SK-N-SH treated with all-trans-retinoic acid at 6 μM for 48 hours (cell line): ENCODE measurements at regions not wholly inside any gene's neighbourhood (a gene's known extent, or its start where the extent isn't known, plus 50 kb on each side); places are given as distances from the start of the nearest gene placed in this dataset.

Source experiments
- ATAC-seq: fragments of 200-7000 bp; cut with Tn5 transposase; 3 replicates; pipeline ENCODE4 v1.9.1; 2020; ENCODE audit warnings: mild to moderate bottlenecking, moderate library complexity
- ARNTL ChIP-seq: fragments of 450-650 bp; formaldehyde crosslinking; IDR thresholded peaks from 2 replicates; pipeline ENCODE4 v1.5.0; 2020; ENCODE audit warnings: low read depth, mild to moderate bottlenecking, moderate library complexity, borderline replicate concordance
- BACH2 ChIP-seq: fragments of 250-450 bp; sonication (Bioruptor Pico); IDR thresholded peaks from 2 replicates; pipeline ENCODE4 v1.9.0; 2021; ENCODE audit warnings: mild to moderate bottlenecking, borderline replicate concordance
- CSDC2 ChIP-seq: fragments of 250-450 bp; sonication (Bioruptor Pico); IDR thresholded peaks from 2 replicates; pipeline ENCODE4 v1.5.0; 2020; ENCODE audit warnings: mild to moderate bottlenecking, moderate library complexity
- ESRRG ChIP-seq: fragments of 250-450 bp; sonication (Bioruptor Pico); IDR thresholded peaks from 2 replicates; pipeline ENCODE4 v1.6.1; 2021; ENCODE audit warnings: mild to moderate bottlenecking
- GLIS3 ChIP-seq: fragments of 250-450 bp; sonication (Bioruptor Pico); IDR thresholded peaks from 2 replicates; pipeline ENCODE4 v1.5.0; 2020; ENCODE audit warnings: mild to moderate bottlenecking, moderate library complexity
- ISL1 ChIP-seq: fragments of 250-450 bp; sonication (Bioruptor Pico); IDR thresholded peaks from 2 replicates; pipeline ENCODE4 v2.1.2; 2022; ENCODE audit warnings: mild to moderate bottlenecking, moderate library complexity
- OSR1 ChIP-seq: fragments of 250-450 bp; sonication (Bioruptor Pico); IDR thresholded peaks from 2 replicates; pipeline ENCODE4 v1.8.0; 2022; ENCODE audit warnings: moderate library complexity, mild to moderate bottlenecking, inconsistent platforms
- PPARA ChIP-seq: fragments of 250-450 bp; sonication (Bioruptor Pico); IDR thresholded peaks from 2 replicates; pipeline ENCODE4 v1.5.0; 2020; ENCODE audit warnings: mild to moderate bottlenecking, borderline replicate concordance
- TCF4 ChIP-seq: fragments of 250-450 bp; sonication (Bioruptor Pico); IDR thresholded peaks from 2 replicates; pipeline ENCODE4 v1.8.0; 2021; ENCODE audit warnings: mild to moderate bottlenecking, moderate library complexity, borderline replicate concordance
- TOX ChIP-seq: fragments of 250-450 bp; sonication (Bioruptor Pico); IDR thresholded peaks from 2 replicates; pipeline ENCODE4 v1.8.0; 2021; ENCODE audit warnings: mild to moderate bottlenecking, moderate library complexity, borderline replicate concordance
- TSHZ2 ChIP-seq: fragments of 250-450 bp; sonication (Bioruptor Pico); IDR thresholded peaks from 2 replicates; pipeline ENCODE4 v1.5.0; 2020; ENCODE audit warnings: mild to moderate bottlenecking, moderate library complexity
- ZC3H10 ChIP-seq: fragments of 250-450 bp; sonication (Bioruptor Pico); IDR thresholded peaks from 2 replicates; pipeline ENCODE4 v1.5.1; 2021; ENCODE audit warnings: mild to moderate bottlenecking, moderate library complexity
- ZFP30 ChIP-seq: fragments of 450-650 bp; formaldehyde crosslinking; IDR thresholded peaks from 2 replicates; pipeline ENCODE4 v1.5.0; 2022; ENCODE audit warnings: mild to moderate bottlenecking, moderate library complexity
- ZNF565 ChIP-seq: fragments of 450-650 bp; formaldehyde crosslinking; conservative IDR thresholded peaks from 2 replicates; pipeline ENCODE4 v1.5.0; 2020; ENCODE audit warnings: low read depth, mild to moderate bottlenecking, moderate library complexity
- ZNF70 ChIP-seq: fragments of 450-650 bp; formaldehyde crosslinking; IDR thresholded peaks from 2 replicates; pipeline ENCODE4 v1.5.0; 2020; ENCODE audit warnings: mild to moderate bottlenecking, moderate library complexity
- TF ChIP-seq, protein P1 (sequence below): fragments of 250-450 bp; sonication (Bioruptor Pico); IDR thresholded peaks from 2 replicates; pipeline ENCODE4 v1.5.1; 2020; ENCODE audit warnings: low read depth, mild to moderate bottlenecking, moderate library complexity
- TF ChIP-seq, protein P2 (sequence below): fragments of 250-450 bp; sonication (Bioruptor Pico); IDR thresholded peaks from 2 replicates; pipeline ENCODE4 v1.8.0; 2021; ENCODE audit warnings: low read depth, mild to moderate bottlenecking, moderate library complexity, borderline replicate concordance

- TF ChIP-seq ISL1 (CRISPR knock-in tag), result no peak
- TF ChIP-seq, protein P1, sequence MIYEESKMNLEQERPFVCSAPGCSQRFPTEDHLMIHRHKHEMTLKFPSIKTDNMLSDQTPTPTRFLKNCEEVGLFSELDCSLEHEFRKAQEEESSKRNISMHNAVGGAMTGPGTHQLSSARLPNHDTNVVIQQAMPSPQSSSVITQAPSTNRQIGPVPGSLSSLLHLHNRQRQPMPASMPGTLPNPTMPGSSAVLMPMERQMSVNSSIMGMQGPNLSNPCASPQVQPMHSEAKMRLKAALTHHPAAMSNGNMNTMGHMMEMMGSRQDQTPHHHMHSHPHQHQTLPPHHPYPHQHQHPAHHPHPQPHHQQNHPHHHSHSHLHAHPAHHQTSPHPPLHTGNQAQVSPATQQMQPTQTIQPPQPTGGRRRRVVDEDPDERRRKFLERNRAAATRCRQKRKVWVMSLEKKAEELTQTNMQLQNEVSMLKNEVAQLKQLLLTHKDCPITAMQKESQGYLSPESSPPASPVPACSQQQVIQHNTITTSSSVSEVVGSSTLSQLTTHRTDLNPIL, result no peak
- no peak for TF ChIP-seq TCF4 (CRISPR knock-in tag)
- TF ChIP-seq ARNTL (CRISPR knock-in tag), result no peak
- TF ChIP-seq ZNF565 (CRISPR knock-in tag), result no peak
- no peak for TF ChIP-seq OSR1 (CRISPR knock-in tag)
- TF ChIP-seq CSDC2, result no peak
- no peak for TF ChIP-seq ESRRG
- TF ChIP-seq GLIS3, result no peak
- TF ChIP-seq, protein P2, sequence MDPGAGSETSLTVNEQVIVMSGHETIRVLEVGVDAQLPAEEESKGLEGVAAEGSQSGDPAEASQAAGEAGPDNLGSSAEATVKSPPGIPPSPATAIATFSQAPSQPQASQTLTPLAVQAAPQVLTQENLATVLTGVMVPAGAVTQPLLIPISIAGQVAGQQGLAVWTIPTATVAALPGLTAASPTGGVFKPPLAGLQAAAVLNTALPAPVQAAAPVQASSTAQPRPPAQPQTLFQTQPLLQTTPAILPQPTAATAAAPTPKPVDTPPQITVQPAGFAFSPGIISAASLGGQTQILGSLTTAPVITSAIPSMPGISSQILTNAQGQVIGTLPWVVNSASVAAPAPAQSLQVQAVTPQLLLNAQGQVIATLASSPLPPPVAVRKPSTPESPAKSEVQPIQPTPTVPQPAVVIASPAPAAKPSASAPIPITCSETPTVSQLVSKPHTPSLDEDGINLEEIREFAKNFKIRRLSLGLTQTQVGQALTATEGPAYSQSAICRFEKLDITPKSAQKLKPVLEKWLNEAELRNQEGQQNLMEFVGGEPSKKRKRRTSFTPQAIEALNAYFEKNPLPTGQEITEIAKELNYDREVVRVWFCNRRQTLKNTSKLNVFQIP (CRISPR knock-in tag), result no peak
- TF ChIP-seq TSHZ2, result no peak
- TF ChIP-seq, all 23 proteins: peak for 0
- ATAC-seq, result peak; percentile 64; the same call in 2 of the 3 replicates
Observed at GRCh38 chr4:163048447-163048846, 118.2 kb downstream of the NAF1 start.

DNA sequence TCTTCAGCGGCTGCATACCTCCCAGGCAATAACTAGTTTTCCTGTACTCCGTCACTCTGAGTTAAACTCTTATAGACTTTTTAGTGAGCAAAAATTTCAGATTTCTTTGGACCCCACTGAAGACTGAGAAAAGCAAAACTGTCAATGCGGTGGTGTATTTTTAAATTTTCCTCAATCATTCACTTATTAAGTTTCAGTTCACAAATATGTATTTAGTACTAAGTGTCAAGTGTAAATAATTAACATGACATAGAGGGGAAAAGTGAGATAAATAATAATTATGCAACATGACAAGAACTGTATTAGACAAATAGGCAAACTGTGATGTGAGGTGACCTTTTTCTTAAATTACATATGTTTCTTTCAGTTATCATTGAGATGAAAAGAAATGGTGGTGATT, 124.4 kb downstream of the NAF1 start:
- TF ChIP-seq ZNF70 (CRISPR knock-in tag) (no peak), ZFP30 (CRISPR knock-in tag) (no peak), TSHZ2 (no peak), PPARA (no peak), ZC3H10 (CRISPR knock-in tag) (no peak), CSDC2 (no peak), GLIS3 (no peak), OSR1 (CRISPR knock-in tag) (no peak), ISL1 (CRISPR knock-in tag) (no peak)
- ATAC-seq, result no peak

DNA sequence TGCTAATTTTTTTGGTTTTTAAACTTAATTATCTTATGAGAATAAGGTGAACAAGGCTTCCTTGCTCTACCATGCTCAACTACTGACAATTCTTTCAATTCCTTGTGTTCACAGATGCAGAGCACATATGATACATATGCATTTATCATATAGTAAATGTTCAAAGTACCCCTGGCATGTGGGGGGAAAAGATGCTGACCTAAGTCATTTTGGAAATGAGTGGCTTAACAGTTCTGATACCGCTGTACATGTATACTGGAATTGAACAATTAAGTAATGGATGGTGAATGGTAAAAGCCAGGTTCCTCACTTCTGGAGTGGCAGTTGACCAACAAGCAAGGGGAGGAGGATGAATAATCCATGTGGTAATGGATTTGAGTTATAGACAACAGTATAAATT, 149.6 kb downstream of the NAF1 start:
- no peak for TF ChIP-seq ZNF70 (CRISPR knock-in tag)
- TF ChIP-seq TSHZ2, result no peak
- TF ChIP-seq GLIS3, result no peak
- no peak for TF ChIP-seq ZFP30 (CRISPR knock-in tag)
- TF ChIP-seq, protein P2 (CRISPR knock-in tag), result no peak
- no peak for TF ChIP-seq PPARA
- no peak for TF ChIP-seq ISL1 (CRISPR knock-in tag)
- TF ChIP-seq ESRRG, result no peak
- no peak for TF ChIP-seq BACH2 (CRISPR knock-in tag)
- TF ChIP-seq TOX, result no peak
- no peak for ATAC-seq
